ENCODE measurements at regions not wholly inside any gene's neighbourhood (a gene's known extent, or its start where the extent isn't known, plus 50 kb on each side); places are given as distances from the start of the nearest gene placed in this dataset.
"Not testable (repeated sequence)": the region's sequence is repeated elsewhere in the genome, so short reads cannot be mapped to it uniquely, and the experiment has no call there.

GRCh38 chr13:18608851-18609250, 572.8 kb downstream of the TUBA3C start:
- DNase-seq; ATAC-seq; intact Hi-C loops (cut with micrococcal nuclease): not testable (repeated sequence)

- ATAC-seq; DNase-seq; intact Hi-C loops (cut with micrococcal nuclease): not testable (repeated sequence)
Observed at GRCh38 chr13:18600366-18600765, 581.3 kb downstream of the TUBA3C start.

- intact Hi-C loops (cut with micrococcal nuclease); ATAC-seq: not testable (repeated sequence)
- DNase-seq = peak; percentile 38
Observed at GRCh38 chr13:18599791-18600211, 581.8 kb downstream of the TUBA3C start.

GRCh38 chr13:18598543-18598942, 583.1 kb downstream of the TUBA3C start:
- intact Hi-C loops (cut with micrococcal nuclease); ATAC-seq; DNase-seq: not testable (repeated sequence)

DNA sequence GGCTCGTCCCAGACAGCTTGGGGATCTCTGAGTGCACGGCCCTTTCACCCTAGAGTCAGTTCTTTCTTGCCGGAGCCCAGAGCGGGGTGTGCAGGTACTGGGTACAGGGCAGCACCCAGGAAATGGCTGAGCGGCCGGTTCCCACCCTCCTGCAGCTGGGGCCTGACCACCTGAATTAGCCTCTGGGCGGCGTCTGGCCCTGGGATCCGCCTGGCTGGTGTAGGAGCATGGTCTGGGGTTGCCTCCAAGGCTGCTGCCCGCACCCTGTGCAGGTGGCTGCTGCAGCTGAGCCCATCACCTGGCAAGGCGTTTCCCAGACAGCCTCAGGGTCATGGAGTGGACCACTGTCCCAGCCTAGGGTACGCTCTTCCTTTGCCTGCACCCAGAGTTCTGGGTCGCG, 583.7 kb downstream of the TUBA3C start:
- DNase-seq; intact Hi-C loops (cut with micrococcal nuclease); ATAC-seq: not testable (repeated sequence)

- DNase-seq; intact Hi-C loops (cut with micrococcal nuclease): not testable (repeated sequence)
- peak; percentile 46 for ATAC-seq
Observed at GRCh38 chr13:18577103-18577502, 604.5 kb downstream of the TUBA3C start.

- intact Hi-C loops (cut with micrococcal nuclease); DNase-seq; ATAC-seq: not testable (repeated sequence)
Observed at GRCh38 chr13:18567890-18568289, 613.7 kb downstream of the TUBA3C start.
